ENCODE measurements at regions not wholly inside any gene's neighbourhood (a gene's known extent, or its start where the extent isn't known, plus 50 kb on each side); places are given as distances from the start of the nearest gene placed in this dataset.

- no peak for TF ChIP-seq MAX (IDR thresholded peaks at IDR 0.05)
- TF ChIP-seq YY1 (IDR thresholded peaks at IDR 0.05): no peak
Observed at GRCh38 chr10:109695988-109696387, 227.3 kb downstream of the XPNPEP1 start (continued).

- 0% methylated on average over 1 of the region's 1 CpG for WGBS
Observed at GRCh38 chr10:109689785-109690184, 233.5 kb downstream of the XPNPEP1 start.

More at GRCh38 chr10:109689785-109690184, 233.5 kb downstream of the XPNPEP1 start:
- Histone ChIP-seq H3K27ac (ENCODE audit: low read depth in 1 of 2, low read length in 2 of 2) (no peak overlapping the region), H3K36me3 (ENCODE audit: control insufficient read depth in 4 of 4, insufficient read depth in 3 of 4, low read depth in 1 of 4, low read length in 3 of 4) (no peaks in the 10 kb centered on the region), H3K4me1 (ENCODE audit: control insufficient read depth in 4 of 4, insufficient read depth in 4 of 4, low read length in 3 of 4) (no peaks in the 10 kb centered on the region), H3K9me3 (ENCODE audit: control insufficient read depth in 4 of 4, low read length in 3 of 4) (peaks cover 0 to 6% (median 0%) of the 10 kb centered on the region in 4 donors), H3K9ac (ENCODE audit: low read depth in 1 of 2, low read length in 2 of 2) (no peak overlapping the region), H3K4me3 (ENCODE audit: low read depth in 1 of 3, low read length in 3 of 3) (no peak overlapping the region), H3K27me3 (ENCODE audit: control insufficient read depth in 4 of 4, insufficient read depth in 4 of 4, low read length in 3 of 4) (peaks cover 0 to 2% (median 0%) of the 10 kb centered on the region in 4 donors)
- DNase-seq (ENCODE audit: low spot score): no peak
- TF ChIP-seq NR2F2 (IDR thresholded peaks at IDR 0.05): no peak
- TF ChIP-seq REST (IDR thresholded peaks at IDR 0.05): no peak
- no peak for TF ChIP-seq EGR1 (IDR thresholded peaks at IDR 0.05; ENCODE audit: low read depth in 2 of 2)
- TF ChIP-seq FOXA1 (IDR thresholded peaks at IDR 0.05): no peak
- no peak for TF ChIP-seq ZBTB33 (IDR thresholded peaks at IDR 0.05)
- no peak for TF ChIP-seq TAF1 (conservative IDR thresholded peaks at IDR 0.05)
- TF ChIP-seq GABPA (IDR thresholded peaks at IDR 0.05 in 1 of 2, conservative IDR thresholded peaks at IDR 0.05 in 1 of 2): no peak
- no peak for TF ChIP-seq SP1 (IDR thresholded peaks at IDR 0.05)
- no peak for TF ChIP-seq HNF4A (conservative IDR thresholded peaks at IDR 0.05)
- no peak for TF ChIP-seq ATF3 (IDR thresholded peaks at IDR 0.05)
- TF ChIP-seq RAD21 (IDR thresholded peaks at IDR 0.05): no peak
- no peak for TF ChIP-seq FOXA2 (IDR thresholded peaks at IDR 0.05)
- no peak for TF ChIP-seq RXRA (IDR thresholded peaks at IDR 0.05)
- TF ChIP-seq MAX (IDR thresholded peaks at IDR 0.05): no peak
- no peak for TF ChIP-seq HNF4G (IDR thresholded peaks at IDR 0.05)
- no peak for TF ChIP-seq JUND (IDR thresholded peaks at IDR 0.05)
- TF ChIP-seq CTCF (IDR thresholded peaks at IDR 0.05; ENCODE audit: low read depth, low read length, missing input control): no peak
- TF ChIP-seq YY1 (IDR thresholded peaks at IDR 0.05): no peak

Measured in liver (tissue), 8 donors.